Renal cortex interstitium (tissue), 11 donors: ENCODE measurements at regions not wholly inside any gene's neighbourhood (a gene's known extent, or its start where the extent isn't known, plus 50 kb on each side); places are given as distances from the start of the nearest gene placed in this dataset.
"Not testable (repeated sequence)": the region's sequence is repeated elsewhere in the genome, so short reads cannot be mapped to it uniquely, and the experiment has no call there.

Experiments used
- DNase-seq, 11 donors: peaks; one replicate each; pipeline ENCODE4 v3.0.0-alpha.2; 2013; ENCODE audit warnings: low read depth in 9 of 11, low spot score in 4 of 11; ENCODE audit errors: extremely low read depth in 1 of 11

GRCh38 chr3:55252921-55253320, 234.2 kb downstream of the WNT5A start:
- DNase-seq: no peak

GRCh38 chr3:55249156-55249555, 237.9 kb downstream of the WNT5A start:
- DNase-seq: not testable (repeated sequence)

- no peak for DNase-seq
Measured at GRCh38 chr3:55247666-55248065, 239.4 kb downstream of the WNT5A start.

- DNase-seq: no peak
Measured at GRCh38 chr3:55246033-55246432, 241.1 kb downstream of the WNT5A start.

- DNase-seq: no peak
Measured at GRCh38 chr3:55245351-55245750, 241.8 kb downstream of the WNT5A start.

- DNase-seq: no peak
Measured at GRCh38 chr3:55244247-55244646, 242.9 kb downstream of the WNT5A start.

- DNase-seq: no peak
Measured at GRCh38 chr3:55243678-55244077, 243.4 kb downstream of the WNT5A start.

- no peak for DNase-seq
Measured at GRCh38 chr3:55242921-55243320, 244.2 kb downstream of the WNT5A start.

GRCh38 chr3:55241098-55241497, 246.0 kb downstream of the WNT5A start:
- DNase-seq: no peak

GRCh38 chr3:55235416-55235815, 251.7 kb downstream of the WNT5A start:
- no peak for DNase-seq

GRCh38 chr3:55226696-55227095, 260.4 kb downstream of the WNT5A start:
- DNase-seq: no peak

- DNase-seq: no peak
Measured at GRCh38 chr3:55218577-55218976, 268.5 kb downstream of the WNT5A start.

- DNase-seq: no peak
Measured at GRCh38 chr3:55207744-55208143, 279.4 kb downstream of the WNT5A start.

- peak in 5 of 11 donors; percentile 6 to 28 (median 18) for DNase-seq
Measured at GRCh38 chr3:55205990-55206389, 278.1 kb upstream of the LRTM1 start.

- DNase-seq: no peak
Measured at GRCh38 chr3:55204417-55204816, 276.6 kb upstream of the LRTM1 start.

GRCh38 chr3:55203546-55203945, 275.7 kb upstream of the LRTM1 start:
- DNase-seq: no peak

GRCh38 chr3:55203006-55203405, 275.1 kb upstream of the LRTM1 start:
- DNase-seq: no peak

- DNase-seq: no peak
Measured at GRCh38 chr3:55202326-55202725, 274.5 kb upstream of the LRTM1 start.

GRCh38 chr3:55201779-55202178, 273.9 kb upstream of the LRTM1 start:
- no peak for DNase-seq

GRCh38 chr3:55200906-55201305, 273.0 kb upstream of the LRTM1 start:
- no peak for DNase-seq

- no peak for DNase-seq
Measured at GRCh38 chr3:55198554-55198953, 270.7 kb upstream of the LRTM1 start.

GRCh38 chr3:55197021-55197420, 269.2 kb upstream of the LRTM1 start:
- DNase-seq: no peak
